UCSD-AML1 (cell line): ENCODE measurements at regions not wholly inside any gene's neighbourhood (a gene's known extent, or its start where the extent isn't known, plus 50 kb on each side); places are given as distances from the start of the nearest gene placed in this dataset.

Source experiments
- DNase-seq: peaks from one replicate; lab custom pipeline; 2025; ENCODE audit not compliant: unreplicated experiment; lab: John Stamatoyannopoulos, UW

DNA sequence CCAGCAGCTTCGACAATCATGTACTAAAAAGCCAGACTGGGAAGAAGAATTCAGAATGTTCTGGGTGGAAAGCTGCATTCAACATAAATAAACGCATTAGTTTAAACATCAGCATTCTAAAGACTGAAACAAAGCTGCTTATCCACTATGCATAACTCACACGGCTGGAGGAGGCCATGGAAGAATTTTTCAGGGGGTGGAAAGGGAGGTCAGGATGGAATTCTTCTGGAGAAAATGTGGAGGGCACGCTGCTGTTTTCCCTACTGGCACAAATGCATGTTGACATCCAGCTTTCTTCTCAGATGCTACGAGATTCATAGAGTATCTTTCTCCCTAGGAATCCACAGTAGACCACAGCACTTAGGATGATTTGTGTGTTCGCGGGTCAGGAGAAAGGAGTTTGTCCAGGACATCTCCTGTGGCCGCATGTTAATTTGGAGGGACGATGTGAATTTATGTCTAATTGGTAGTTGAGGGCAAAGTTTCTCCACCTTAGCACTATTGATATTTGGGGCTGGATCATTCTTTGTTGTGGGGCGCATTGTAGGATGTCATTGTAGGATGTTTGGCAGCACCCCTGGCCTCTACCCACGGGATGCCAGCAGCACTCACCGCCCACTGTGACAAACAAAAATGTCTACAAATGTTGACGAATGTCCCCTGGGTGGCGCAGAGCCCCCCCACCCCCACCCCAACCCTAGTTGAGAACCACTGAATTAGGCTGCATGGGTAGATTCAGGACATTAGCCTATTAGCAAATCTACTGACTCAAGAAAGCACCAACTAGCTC, 86.5 kb upstream of the KAZN start:
- no peak for DNase-seq

DNA sequence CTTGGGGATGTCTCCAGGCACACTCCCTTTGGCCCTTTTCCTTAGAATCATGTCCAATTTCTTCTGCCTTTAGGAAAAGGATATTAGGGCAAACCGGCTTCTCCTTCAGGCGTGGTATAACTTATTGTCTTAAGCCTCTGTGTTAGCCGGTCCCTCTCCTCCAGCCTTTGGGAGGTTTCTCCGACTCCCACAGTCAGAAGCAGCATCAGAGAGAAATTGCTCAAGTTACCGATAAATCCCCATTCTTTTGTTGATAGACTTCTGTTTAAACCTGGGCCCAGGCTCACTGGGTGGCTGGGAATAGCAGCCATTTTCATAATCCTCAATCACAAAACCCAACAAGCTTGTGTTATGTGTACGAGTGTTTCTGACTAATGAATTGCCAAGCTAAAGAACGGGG, 85.4 kb upstream of the KAZN start:
- DNase-seq = no peak

DNA sequence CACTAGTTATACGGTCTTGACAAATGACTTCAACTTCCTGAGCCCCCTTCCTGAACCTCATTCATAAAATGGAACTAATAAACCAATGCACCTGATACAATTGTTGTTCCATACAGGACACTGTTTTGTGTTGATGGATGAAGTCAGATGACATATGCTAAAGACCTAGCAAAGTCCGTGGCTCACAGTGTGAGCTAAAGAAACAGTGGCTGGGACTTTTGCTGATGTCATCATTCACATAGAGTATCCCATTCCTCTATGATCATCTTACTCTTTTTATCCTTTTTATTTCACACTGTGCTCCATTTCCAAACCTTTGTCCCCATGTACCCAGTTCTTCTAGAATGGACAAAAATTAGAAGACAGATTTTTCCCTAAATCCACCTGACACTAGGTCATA, 83.7 kb upstream of the KAZN start:
- DNase-seq = no peak

DNA sequence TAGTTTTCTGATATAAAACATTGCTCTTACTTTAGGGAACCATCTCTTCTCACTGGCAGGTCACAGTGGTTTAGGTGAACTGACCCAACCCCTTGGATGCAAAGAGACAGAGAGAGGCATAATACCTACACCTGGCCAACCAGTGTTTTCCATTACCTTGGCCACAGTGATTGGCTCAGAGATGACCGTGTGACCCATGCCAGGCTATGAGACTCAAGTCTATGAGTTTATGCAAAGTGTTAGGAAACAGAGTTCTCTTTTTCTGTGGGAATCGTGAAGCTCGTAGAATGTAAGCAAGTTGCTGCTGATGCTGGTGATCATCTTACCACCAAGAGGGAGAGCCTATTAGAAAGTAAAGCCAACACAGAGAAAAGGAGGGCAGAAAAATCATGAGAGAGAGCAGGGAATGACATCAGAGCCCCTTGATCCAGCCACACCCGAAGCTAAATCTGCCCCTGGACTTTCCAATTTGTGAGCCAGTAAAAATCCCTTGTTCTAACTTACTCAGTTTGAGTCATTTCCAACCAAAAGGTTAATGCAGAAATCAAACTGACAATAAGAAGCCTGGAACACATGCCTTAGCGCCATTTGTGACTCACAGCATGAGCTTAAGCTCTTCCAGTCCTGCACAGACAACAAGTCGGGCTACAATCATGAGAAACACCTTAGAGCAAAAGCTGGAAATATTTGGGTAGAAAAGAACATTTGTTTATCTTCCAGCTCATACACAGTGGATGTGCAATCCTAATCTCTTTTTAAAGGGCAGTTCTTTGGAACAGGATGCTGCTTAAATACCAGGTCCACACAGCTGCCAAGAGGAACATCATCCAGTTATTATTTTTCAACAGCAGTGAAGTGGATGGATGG, 81.3 kb upstream of the KAZN start:
- DNase-seq = no peak

DNA sequence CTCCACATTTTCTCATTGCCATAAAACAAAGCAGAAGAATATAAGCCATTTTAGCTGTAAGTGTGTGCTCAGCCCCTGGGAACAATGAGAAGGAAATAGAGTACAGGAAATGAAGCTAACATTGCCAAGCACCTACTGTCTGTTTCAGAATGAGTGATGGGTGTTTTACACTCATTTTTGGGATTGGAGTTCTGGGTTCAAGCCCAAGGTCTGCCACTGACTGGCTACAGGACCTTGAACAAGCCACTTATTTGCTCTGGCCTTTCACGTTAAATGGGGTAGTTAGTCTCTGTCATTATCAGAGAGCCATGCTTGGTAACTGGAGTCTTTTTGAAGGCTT, 80.7 kb upstream of the KAZN start:
- no peak for DNase-seq

GRCh38 chr1:14519976-14520375, 78.5 kb upstream of the KAZN start:
- DNase-seq = no peak

DNA sequence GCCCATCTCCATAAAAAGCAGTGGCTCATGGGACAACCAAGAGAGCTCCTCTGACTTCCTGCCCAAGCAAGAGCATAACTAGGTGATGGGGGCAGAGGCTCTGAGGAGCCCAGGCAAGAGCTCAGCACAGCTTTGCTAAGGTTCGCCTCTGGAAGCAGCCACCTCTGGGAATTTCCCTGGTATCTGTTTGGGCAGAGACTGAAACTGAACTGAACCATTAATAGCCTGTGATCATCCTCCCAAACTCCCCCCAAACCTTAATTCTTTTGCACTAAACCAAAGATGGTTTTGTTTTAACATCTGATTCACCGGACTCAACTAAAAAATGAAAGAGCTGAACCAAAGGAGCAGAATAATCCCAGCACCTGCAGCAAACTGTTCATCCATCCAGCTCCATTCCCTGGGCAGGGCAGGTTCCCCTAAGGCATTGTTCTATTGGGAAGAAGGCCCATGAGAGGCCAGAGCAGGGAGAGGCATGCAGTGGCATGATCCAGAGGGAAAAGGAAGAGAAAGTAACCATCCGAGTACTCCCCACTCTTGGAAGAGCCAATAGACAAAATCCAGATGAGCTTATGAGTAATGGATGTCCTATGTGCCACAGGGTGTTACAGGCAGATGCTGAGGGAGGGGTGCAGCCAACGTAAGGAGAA, 77.8 kb upstream of the KAZN start:
- DNase-seq = no peak

DNA sequence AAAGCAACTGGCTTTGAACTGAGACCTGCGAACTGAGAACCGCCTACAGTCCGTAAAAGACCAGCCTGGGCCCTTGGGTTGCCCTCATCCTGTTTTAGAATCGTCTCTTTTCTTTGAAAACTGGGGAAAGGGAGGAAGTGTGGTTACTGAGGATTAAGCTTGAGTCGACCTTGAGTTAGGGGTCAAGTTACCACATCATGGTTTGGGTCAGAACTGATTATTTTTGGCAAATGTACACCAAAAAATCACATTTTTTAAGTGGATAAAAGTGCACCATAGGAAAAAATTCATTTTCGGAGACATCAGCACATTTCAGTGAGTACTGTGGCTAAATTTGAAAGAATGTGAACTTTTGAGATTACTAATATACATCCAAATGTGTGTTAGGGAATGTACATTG, 76.9 kb upstream of the KAZN start:
- no peak for DNase-seq

GRCh38 chr1:14522077-14522925, 76.2 kb upstream of the KAZN start:
- no peak for DNase-seq

GRCh38 chr1:14522926-14523241, 75.6 kb upstream of the KAZN start:
- no peak for DNase-seq

GRCh38 chr1:14524826-14525636, 73.5 kb upstream of the KAZN start:
- DNase-seq = no peak

DNA sequence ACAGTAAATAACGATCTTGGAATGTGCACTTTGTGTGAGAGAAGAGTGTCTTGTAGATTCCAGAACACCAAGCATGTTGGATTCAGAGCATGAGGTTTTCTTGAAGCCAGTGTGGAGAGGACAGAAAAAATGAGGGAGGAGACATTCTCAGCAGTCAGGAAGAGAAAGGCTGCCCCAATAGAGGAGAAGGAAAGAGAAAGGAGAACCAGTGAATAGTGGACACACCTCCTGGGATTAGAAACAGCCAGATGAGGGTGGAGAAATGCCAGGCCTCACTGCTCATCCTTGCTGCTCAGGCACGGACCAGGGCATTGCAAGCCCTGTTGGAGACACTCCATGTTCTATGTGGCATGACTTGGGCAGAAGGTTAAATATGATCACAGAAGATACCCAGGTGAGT, 69.0 kb upstream of the KAZN start:
- DNase-seq = no peak

DNA sequence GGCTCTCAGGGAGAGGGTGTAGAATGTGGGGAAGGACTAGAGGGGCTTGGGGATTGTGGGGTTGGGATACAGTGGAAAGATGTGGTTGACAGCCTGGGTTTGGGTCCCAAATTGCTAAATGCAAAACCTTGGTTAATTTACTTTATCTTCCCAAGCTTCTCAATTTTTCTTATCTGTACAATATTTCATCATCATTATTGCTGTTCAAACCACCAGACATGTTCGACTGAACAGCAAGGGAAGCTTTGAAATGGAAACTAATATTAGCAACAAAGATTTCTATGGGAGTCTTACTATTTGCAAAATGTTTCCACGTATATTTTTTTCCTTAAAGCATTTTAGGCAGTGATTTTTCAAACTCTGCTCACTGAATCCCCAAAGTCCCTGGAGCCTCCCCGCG, 67.0 kb upstream of the KAZN start:
- no peak for DNase-seq

DNA sequence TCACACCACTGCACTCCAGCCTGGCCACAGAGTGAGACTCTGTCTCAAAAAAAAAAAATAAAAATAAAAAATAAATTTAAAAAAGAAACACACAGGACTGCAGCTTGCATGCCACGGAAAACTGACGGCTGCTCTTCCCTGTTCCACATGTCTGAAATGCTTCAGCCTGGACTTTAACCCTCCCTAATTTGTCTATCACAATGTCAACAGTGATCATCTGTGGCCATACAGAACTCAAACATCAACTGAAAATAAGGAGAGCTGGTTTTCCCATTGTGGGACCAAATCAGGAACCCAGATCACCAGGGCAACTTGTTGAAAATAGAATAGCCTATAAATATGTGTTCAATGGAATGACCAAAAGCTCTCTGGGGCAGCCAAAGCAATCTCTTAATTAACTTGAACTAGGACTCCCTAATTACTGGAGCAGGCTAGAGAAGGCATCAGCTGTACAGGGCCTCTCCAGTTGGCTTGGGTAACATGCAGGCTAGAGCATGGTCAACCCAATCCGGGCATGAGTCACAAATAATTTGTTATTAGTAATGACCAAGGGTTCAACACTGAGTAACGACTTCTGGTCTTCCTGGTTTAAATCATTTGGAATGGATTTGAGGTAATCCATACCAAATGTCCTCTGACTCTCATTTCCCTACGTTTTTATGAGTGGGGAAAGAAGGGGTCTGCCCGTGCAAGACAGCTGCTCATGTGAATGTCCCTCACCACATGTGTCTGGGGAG, 62.7 kb upstream of the KAZN start:
- DNase-seq = no peak

- DNase-seq = no peak
These were observed 60.1 kb upstream of the KAZN start for GRCh38 chr1:14538335-14538734.

DNA sequence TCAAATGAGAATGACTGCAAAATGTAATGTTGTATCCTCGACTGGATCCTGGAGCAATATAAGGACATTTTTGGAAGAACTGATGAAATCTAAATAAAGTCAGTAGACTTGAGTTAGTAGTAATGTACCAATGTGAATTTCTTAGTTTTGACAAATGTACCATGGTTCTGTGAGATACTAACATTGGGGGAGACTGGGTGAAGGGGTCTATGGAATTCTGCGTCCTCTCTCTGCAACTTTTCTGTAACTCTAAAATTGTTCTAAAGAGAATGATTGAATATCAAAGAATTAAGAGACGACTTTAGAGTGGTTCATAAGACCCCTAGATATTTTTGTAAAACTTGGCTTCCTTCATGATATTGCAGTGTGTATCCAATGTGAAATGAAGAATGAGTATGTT, 59.2 kb upstream of the KAZN start:
- DNase-seq = no peak

GRCh38 chr1:14539953-14540563, 58.4 kb upstream of the KAZN start:
- DNase-seq = no peak

DNA sequence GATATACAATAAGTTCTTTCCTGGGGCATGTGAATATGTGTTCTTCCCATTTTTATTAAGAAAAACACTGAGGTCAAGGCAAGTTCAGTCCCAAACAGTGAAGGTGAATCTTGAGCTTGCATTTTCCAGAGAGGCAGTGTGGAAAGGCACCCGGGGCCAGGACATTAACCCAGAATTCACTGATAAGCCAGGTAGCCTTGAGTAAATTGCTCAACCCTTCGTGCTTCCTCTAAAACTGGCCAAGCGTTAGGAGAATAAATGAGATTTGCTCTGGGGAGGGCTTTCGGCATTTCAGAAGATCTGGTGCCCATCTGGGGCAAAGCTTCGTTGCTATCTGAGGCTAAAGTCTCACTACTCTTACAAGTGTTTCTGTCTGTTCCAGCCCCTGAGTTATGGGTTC, 57.1 kb upstream of the KAZN start:
- no peak for DNase-seq

DNA sequence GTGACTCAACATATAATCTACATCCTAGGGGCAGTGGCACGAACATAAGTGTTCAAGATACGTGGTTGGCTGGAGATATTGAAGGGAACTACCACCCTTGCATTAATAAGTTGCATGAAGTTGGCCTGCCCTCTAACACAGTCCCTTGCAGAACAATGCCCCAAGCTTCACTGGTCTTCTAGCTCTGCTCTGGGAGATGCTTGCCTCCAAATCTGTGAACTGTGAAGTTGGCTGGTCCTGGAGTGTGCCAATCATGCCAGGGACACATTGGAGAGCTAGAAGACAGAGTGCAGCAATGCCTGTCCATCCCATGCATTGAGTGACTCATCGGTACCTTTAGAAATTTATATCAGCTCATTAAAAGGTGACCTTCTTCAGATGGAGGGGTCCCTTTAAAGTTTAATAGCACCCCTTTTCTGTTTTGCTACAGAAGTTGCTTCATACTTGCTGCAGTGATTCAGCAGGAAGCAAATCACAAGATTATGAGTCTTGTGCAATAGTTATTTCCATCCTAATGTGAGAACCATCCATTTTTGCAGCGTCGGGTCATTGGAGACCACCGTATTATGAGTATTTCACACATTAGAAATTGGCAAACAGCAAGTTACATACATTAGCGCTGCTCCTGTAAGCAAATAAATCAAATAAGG, 55.2 kb upstream of the KAZN start:
- no peak for DNase-seq
